ENCODE measurements at regions not wholly inside any gene's neighbourhood (a gene's known extent, or its start where the extent isn't known, plus 50 kb on each side); places are given as distances from the start of the nearest gene placed in this dataset.

DNA sequence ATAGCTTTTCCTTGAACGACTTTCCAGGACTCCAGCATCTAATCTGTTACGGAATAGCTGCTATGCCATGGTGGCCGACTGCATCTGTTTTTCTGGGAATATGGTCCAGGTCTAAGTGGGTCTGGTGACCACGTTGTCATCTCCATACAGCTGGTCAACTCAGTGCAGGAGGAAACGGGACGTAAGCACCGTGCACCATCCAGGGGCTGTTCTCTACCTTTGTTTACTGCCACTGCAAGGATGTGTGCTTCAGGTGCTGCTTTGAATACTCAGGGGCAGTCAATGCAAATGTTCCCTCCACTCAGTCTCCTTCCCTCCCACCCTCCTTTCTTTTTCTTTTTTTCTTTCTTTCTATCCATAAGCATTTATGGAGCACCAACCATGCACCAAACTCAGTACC lies 648.2 kb downstream of the VRK1 start:
- no peak for DNase-seq (ENCODE audit: low read depth)

DNA sequence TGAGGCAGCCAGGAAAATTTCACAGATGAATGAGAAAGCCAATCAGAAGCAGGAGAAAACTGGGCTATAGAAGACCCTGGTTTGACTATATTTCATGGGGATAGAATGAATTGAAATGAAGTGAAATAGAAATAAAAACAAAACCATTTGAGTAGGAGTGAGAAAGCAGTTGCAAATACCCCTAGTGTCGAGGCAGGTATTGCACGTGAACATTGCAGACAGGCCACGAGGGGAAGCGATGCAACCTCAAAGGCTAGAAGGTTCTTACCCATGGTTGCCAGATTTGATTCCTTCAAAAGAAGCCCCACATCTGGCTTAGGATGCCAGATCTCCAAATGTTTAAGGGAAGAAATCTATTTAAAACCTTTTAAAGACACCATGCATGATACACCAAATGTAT lies 648.9 kb downstream of the VRK1 start:
- DNase-seq (ENCODE audit: low read depth): no peak

DNA sequence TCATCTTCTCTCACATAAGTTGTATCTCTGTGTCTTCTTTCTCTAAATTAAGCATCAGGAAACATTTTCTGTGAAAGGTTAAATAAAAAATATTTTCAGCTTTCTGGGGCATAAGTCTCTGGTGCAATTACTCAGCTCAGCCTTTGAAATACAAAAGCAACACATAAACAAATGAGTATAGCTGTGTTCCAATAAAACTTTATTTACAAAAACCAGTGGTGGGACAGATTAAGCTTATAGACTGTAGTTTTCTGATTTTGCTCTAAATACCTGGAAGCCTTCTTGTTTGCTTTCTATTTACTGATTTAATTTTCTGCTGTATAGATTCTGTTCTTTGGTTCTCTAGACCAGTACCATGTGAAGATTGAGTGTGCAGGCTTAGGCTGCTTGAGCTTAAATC lies 655.1 kb downstream of the VRK1 start:
- no peak for DNase-seq (ENCODE audit: low read depth)

DNA sequence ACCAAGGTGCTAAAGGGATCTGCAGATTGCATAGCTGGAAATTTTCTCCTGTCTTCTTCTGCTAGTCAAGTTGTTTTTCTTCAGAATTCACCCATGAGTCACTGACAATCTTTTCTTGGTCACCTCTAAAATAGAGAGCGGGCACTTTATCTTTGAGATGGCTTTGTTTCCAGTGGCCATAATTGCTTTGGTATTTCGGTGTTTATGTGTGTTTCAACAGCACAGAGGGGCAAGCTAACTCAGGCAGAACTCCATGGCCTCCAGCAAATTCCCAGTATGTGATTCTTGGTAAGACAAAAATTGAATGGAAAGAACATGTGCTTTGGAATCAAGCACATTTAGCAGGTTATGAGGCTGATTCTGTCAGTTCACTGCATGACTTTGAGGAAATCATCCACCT lies 656.8 kb downstream of the VRK1 start:
- DNase-seq (ENCODE audit: low read depth): no peak

DNA sequence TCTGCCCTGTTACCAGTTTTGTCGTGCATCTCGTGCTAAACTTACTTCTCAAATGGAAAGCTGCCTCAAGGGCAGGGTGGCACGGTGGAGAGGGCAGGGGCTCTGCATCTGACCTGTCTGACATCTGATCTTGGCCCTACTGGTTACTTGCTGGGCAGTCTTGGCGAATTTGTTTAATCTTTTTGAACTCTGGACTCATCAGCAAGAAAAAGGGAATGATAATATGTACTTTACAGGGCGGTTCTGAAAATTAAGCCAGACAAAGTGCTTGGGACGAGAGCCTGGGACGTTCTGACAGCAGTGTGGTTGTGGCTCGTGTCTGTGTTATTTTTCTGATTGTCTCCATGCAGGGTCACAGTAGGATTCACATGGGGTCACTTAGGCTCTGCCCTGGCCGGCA lies 659.3 kb downstream of the VRK1 start:
- DNase-seq (ENCODE audit: low read depth): no peak

DNA sequence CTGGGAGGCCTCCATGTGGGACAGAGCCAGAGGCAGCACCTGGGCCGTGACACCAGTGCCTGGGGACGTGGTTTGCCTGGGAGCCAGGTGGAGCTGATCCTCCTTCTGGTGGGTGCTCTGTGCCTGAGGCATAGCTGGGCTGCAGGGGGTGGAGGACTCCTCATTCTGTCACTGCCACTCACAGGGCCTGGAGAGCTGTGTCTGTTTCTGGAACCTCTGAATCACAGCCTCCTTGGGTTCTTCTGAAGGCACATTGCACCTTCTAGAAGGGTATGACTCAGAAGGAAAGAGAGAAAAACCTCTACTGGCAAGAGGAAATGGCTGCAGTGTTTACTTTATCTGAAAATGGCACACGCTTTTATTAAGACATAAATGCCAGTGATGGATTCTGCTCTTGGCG lies 659.8 kb downstream of the VRK1 start:
- DNase-seq (ENCODE audit: low read depth): no peak

DNA sequence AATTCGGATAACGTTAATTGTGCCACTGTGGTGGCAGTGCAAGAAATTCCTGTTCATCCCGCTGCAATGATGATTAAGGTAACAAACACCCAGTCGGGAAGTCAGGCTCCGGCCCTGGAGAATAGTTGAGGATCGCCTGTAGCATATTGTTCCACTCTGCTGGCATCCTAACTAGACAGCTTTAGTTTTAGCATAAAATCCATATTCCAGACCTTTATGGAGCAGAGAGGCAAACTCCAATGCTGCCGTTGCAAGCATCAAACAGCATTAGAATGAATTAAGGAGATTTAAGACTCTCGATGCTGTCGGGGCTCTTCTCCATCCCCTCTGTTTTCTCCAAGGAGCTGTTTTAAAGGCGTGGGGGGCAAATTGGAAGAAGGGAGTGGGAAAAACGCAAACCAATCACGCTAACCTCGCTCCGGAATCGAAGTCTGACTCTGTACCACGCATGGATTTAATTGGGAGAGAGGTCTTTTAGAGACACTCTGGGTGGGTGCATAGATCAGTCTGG lies 660.4 kb downstream of the VRK1 start:
- no peak for DNase-seq (ENCODE audit: low read depth)

DNA sequence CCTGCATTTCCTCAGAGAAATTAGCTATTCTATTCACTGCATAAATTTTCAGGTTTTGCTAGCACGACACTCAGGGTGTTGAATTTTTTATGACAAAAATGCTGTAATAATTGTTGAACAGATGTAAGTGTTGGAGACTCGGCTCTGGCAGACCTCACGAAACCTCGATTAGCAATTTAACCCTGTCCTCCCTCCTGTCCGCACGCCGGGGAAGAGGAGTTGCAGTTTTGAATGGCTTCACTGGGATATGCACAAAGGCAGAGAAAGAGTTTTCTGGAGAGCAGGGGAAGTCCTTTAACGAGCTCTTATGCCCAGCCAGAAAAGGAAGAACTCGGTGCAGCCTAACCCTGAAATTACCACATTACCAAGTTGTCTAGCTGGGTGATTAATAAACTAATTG lies 661.1 kb downstream of the VRK1 start:
- DNase-seq (ENCODE audit: low read depth): no peak

DNA sequence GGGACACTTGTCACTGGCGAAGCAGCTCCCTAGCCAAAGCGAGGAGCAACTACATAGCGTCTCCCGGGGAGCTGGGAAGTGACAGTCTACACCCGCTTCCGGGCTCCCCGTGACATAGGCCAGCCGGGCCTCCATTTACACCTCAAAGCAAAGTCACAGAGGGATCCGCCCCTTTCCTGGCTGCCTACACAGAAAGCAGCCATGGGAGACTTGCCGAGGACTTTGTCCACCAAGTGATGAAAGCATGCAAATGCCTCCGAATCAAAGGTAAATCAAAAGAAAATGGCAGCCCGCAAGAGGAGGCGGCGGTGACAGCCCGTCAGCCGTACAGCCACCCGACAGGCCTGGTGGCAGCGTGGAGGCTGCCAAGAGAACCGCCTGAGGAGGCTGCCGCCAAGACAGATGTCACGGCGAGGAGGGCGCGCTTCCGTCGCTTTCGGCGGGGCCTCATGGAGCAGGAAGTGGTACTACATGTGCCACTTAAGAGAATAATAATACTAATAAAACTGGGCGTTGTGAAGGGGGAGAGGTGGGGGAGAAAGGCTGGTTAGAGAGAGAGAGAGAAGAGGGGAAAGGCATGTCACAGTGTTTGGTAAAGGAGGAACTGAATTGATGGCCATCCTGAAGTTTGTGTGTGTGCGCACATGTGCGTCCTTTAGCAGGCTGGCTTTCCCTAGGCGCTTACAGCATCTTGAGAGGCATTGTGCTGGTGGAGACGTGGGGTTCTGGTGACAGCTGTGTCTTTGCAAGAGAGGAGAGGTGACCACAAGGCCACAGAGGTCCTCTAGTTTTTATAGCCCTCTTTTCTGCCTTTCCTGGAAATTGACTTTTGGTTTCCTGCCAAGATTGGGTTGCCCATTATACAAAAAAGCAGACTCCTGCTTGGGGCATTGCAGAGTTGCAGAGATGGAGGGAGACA lies 661.7 kb downstream of the VRK1 start:
- no peak for DNase-seq (ENCODE audit: low read depth)

DNA sequence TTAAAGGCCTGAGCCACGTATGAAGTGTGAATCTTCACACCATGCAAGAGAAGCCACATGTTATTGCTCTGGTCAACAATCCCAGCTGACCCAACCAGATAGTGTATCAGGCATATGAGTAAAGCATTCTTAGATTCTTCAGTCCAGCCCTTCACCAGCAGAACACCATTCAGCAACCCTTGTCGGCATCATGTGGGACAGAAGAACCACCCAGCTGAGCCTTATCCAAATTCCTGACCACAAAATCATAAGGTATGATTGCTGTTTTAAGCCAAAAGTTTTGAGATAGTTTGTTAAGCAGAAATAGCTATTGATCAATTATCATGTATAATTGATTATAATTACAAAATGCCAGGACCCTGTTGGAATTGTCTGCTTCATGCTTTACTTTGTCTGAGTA lies 664.9 kb downstream of the VRK1 start:
- no peak for DNase-seq (ENCODE audit: low read depth)

DNA sequence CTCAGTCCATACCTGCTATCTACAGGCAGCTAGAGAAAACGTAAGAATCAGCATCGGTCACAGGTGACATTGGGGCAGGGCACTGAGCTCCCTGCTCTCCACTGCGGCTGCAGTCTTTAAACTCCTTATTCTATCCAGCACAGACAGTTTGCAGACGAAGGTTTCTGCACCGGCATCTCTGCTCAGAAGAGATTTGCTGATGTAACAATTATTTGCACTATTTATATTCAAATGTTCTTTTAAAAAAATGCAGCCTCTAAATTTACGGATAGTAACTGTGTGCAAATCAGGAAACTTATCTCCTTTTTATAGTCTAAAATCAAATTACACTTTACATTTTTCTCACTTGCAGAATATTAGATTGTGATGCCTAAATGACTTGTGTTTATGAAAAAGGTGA lies 671.0 kb downstream of the VRK1 start:
- DNase-seq (ENCODE audit: low read depth): no peak

DNA sequence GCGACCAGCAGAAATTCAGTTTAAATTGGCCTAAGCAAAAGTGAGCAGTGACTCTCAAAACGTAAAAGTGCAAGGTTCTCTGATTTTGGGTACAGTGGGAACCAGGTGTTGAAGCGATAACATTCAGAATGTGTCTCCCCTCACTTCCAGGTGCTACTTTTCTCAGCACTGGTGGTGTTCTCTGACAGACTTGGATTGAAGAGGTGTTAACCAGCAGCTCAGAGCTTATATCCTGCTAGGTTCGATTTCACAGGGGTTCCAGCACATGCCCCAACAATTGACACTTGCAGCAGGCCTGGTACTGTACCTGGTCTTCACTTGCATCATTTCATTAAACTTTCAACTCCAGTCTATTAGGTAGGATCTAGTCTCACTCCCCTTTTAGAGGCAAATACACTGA lies 680.2 kb downstream of the VRK1 start:
- no peak for DNase-seq (ENCODE audit: low read depth)

DNA sequence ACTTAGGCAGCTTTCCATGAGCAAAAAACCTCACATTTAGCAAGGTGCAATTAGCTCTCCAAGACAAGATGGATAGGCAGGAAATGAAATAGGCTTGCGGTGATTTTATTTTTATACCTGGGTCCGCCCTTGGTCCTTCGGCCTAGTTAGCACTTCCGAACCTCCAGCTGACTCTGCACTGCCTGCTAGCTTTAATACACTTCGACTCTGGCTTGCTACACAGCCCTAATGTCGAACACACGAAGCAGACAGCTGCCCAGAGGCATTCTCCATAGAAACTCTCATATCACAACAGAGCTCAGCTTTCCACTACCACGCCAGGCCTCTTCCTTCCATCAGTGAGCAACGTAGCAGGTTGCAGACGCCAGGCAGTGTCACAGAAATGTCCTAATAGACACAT lies 688.0 kb downstream of the VRK1 start:
- no peak for DNase-seq (ENCODE audit: low read depth)

DNA sequence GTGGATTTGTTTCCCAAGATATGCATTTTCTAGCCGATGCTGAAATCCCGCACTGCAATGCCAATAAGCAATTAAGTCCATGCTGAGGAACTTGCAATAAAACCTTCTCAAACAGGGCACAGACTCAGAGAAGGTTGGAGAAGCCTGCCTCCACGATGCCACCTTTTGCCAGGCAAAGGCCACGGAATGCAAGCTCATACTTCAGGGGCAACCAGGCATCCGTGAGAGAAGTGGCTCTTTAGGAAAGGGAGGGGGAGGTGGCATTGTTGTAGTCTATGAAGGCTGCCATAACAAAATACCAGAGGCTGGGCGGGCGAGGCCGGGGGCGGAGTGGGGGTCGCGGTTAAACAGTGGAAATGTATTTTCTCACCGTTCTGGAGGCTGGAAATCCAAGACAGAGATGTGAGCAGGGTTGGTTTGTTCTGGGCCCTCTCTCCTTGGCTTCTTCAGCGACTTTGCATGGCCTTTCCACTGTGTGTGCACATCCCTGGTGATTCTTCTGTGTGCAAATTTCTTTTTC lies 689.5 kb downstream of the VRK1 start:
- DNase-seq (ENCODE audit: low read depth): no peak

DNA sequence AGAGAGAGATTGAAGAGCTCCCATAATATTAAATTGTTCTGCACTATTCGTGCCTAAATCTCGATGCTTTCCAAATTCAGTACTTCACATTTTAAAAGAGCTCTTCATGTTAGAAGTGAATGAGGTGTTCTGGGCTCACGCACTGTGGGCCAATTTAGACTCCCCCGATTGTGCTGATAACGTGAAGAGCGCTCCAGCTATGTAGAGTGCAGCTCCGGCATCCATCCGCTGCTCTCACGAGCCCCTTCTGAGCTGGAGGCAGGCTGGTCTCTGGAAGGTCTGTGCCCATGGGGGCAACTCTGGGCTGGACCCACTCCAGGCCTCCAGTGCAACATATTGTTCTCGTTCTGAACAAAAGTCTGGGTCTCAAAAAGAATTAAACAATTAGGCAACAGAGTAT lies 692.6 kb downstream of the VRK1 start:
- DNase-seq (ENCODE audit: low read depth): no peak

DNA sequence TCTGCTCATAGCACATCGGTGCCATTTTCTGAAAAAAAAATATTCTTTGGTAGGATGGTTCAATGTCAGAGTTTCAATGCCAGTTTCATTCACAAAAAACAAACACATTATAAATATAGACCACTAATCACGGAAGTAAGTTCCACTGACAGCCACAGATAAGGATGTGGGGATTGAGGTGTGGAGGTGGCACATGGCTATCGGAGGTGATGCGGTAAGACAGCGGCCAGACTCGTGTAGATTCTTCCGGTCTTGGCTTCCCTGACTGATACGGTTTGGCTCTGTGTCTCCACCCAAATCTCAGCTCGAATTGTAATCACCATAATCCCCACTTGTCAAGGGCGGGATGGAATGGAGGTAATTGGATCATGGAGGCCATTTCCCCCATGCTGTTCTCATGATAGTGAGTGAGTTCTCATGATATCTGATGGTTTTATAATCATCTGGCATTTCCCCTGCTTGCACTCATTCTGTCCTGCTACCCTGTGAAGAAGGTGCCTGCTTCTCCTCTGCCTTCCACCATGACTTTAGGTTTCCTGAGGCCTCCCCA lies 693.4 kb downstream of the VRK1 start:
- DNase-seq (ENCODE audit: low read depth): no peak

DNA sequence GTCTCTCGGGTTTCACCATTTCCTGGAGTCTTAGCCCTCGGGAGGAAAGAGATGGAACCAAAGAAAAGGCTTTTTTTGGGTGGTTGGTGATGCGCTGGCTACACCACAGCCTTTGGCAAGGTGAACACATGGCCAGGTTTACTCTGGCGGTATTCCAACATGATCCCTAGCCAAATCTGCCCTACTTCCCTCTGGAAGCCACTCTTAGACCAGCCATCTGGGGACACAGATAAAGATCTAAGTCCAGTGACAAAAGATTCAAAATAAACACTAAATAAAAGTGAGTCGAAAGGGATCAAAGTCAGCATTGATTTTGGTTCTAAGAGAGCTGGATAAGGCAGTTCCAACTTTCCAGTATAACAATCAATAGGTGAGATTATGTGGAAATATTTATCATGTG lies 694.5 kb downstream of the VRK1 start:
- no peak for DNase-seq (ENCODE audit: low read depth)

DNA sequence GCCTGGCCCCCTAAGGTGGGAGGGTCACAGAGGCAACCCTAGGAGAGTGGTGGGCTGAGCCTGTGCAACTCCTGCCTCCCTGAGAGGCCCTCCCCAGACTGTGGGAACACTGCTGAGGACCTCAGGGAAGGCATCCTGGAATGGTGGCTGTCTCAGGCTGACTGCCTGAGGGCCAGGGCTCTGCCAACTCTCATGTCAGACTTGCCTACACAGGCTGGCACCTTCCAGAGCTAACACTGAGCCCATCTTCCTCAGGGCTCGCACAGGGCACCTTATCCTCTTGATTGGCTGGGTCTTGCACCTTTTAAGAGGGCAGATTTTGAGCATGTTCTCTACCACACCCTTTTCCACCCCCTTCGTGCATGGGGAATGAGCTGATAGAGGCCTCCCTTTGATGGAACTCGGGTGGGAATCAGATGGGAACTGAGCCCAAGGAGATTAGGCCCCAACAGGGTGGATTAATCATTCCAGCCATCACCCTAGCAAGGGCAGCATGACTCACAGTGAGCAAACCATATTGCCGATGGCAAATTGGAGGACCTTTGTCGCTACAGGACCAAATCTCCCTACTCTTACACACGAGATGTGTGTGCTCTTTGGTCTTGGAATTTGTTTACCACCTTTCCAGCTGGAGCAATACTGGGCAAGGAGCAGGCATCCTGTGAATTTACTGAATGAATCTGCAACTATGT lies 702.8 kb downstream of the VRK1 start:
- DNase-seq (ENCODE audit: low read depth): no peak

DNA sequence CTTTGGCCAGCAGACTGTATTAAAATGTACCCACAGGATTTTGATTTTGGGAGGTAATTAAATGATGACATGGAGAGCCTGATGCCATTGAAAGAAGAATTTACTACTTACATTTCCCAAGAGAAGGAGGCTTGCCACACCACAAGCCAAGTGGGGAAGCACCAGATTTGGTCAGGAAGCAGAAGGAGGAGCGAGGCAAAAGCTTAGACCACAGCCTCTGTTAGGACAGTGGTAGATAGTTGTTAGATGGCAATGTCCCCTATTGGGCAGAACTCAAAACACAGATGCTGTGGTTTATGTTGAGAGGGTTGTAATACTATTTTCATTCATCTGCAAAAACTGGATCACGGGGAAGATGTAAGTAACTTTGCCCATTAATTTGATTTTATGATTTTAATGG lies 709.4 kb downstream of the VRK1 start:
- no peak for DNase-seq (ENCODE audit: low read depth)

DNA sequence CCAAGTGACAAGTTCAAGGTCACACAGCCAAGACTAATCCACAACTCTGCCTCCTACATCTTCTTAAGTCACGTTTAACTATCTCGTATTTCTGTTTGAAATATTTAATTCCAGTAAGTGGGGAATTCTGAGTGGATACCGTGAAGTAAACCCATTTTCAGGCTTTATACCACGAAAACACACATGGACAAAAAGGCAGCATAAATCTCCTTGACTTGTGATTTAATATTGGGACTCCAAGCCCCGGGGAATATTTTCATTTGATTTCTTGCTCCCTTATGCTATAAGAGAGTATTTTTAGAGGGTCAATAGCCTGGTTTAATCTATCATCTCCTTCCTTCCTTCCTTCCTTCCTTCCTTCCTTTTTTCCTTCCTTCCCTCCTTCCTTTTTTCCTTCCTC lies 716.7 kb downstream of the VRK1 start:
- no peak for DNase-seq (ENCODE audit: low read depth)

DNA sequence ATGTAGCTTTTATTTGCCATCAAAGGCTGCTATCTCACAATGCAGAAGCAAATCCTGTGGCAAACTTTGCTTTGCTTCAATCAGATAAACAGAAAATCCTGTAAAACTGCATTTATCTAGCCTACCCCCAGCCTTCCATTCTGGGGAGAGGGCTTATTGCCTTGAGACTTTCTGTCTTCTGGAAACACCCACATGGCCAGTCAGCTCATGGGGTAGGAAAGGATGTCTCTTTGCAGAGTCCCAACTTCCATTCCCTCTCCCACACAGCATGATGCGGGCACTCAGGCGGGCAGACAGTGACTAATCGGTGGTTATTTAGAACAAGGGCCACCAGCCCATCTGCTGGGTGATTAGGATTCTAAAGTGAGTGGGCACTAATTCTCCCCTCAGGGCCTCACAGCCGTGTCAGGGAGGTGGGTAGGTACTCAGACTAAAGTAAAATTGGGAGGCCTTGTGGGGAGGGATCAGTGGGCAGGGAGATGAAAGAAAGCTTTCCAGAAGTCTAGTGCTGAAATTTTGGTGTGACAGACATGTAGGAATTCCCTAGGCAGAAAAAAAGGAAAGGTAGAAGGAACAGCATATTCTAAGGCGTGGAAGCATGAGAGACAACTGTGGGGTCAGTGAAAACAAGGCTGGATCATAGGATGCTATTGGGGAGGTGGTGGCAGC lies 720.5 kb downstream of the VRK1 start:
- no peak for DNase-seq (ENCODE audit: low read depth)

DNA sequence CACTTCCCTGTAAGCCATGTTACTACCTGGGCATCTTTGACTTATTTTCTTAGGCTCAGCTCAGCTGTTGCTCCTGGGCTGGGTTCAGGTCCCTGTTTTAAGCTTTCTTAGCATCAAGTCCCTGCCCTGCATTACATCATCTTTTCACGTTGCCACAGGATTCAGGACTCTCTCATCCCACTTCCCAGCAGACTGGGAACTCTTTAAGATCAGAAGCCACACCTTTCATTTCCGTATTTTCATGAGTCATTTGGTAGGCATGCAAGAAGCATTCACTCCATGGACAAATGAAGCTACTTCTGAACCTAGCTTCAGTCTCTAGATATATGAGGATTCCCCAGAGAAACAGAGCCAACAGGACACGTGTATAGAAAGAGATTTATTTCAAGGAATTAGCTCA lies 726.8 kb downstream of the VRK1 start:
- DNase-seq (ENCODE audit: low read depth): no peak

Measured in CMK (cell line).